CD14-positive monocyte (primary cell): ENCODE measurements at regions not wholly inside any gene's neighbourhood (a gene's known extent, or its start where the extent isn't known, plus 50 kb on each side); places are given as distances from the start of the nearest gene placed in this dataset.

ENCODE experiments used
- DNase-seq, 3 donors: peaks; one replicate each; pipeline ENCODE4 v3.0.0-alpha.2; 2011 to 2022
- H2AFZ ChIP-seq: 2 replicates; pipeline ENCODE4 v1.6.0; 2012; ENCODE audit warnings: mild to moderate bottlenecking, low read depth, low read length, inconsistent platforms; ENCODE audit not compliant: insufficient read depth, poor library complexity, severe bottlenecking
- H3K27ac ChIP-seq, 2 donors: 1 replicate in 1 of 2; 2 replicates in 1 of 2; pipeline ENCODE4 v1.5.1; 2012 to 2013; ENCODE audit warnings: low read length in 2 of 2, control low read depth in 1 of 2, inconsistent platforms in 1 of 2, low read depth in 1 of 2, mild to moderate bottlenecking in 1 of 2
- H3K27me3 ChIP-seq, 2 donors: one replicate each; pipeline versions ENCODE4 v1.6.0 to v1.6.1; 2011 to 2013; ENCODE audit warnings: low read length in 2 of 2; ENCODE audit not compliant: control insufficient read depth in 2 of 2, insufficient read depth in 2 of 2
- H3K36me3 ChIP-seq, 2 donors: replicated peaks in 1 of 2; 1 replicate in 1 of 2; 2 replicates in 1 of 2; pipeline versions ENCODE4 v1.5.1 to v1.6.1; 2012 to 2013; ENCODE audit warnings: low read length in 2 of 2, control low read depth in 1 of 2, inconsistent platforms in 1 of 2, mild to moderate bottlenecking in 1 of 2; ENCODE audit not compliant: insufficient read depth in 2 of 2, control insufficient read depth in 1 of 2
- H3K4me1 ChIP-seq, 2 donors: 1 replicate in 1 of 2; 2 replicates in 1 of 2; pipeline versions ENCODE4 v1.5.1 to v1.6.1; 2012 to 2013; ENCODE audit warnings: low read length in 2 of 2, control low read depth in 1 of 2, inconsistent platforms in 1 of 2, mild to moderate bottlenecking in 1 of 2, moderate library complexity in 1 of 2; ENCODE audit not compliant: insufficient read depth in 2 of 2, control insufficient read depth in 1 of 2
- H3K4me2 ChIP-seq: replicated peaks from 2 replicates; pipeline ENCODE3; 2012; ENCODE audit warnings: low read length, moderate library complexity, mild to moderate bottlenecking; ENCODE audit not compliant: poor library complexity, severe bottlenecking; ENCODE audit errors: extremely low read depth
- H3K4me3 ChIP-seq, 3 experiments: fragments of 200-600 bp in 1 of 3; sonication (generic) in 1 of 3; replicated peaks in 1 of 3; 1 replicate in 2 of 3; 2 replicates in 1 of 3; pipeline ENCODE4 v1.5.1; 2011 to 2013; ENCODE audit warnings: low read length in 3 of 3, mild to moderate bottlenecking in 3 of 3, control low read depth in 2 of 3, low read depth in 2 of 3, inconsistent platforms in 1 of 3, moderate library complexity in 1 of 3
- H3K79me2 ChIP-seq: 2 replicates; pipeline ENCODE4 v1.6.0; 2012; ENCODE audit warnings: mild to moderate bottlenecking, control low read depth, inconsistent platforms, low read length, moderate library complexity; ENCODE audit not compliant: insufficient read depth
- H3K9ac ChIP-seq: 2 replicates; pipeline ENCODE4 v1.6.0; 2017; ENCODE audit warnings: low read length, mild to moderate bottlenecking; ENCODE audit not compliant: insufficient read depth, poor library complexity, severe bottlenecking
- H3K9me3 ChIP-seq, 2 donors: replicated peaks in 1 of 2; 1 replicate in 1 of 2; 2 replicates in 1 of 2; pipeline versions ENCODE4 v1.5.1 to v1.6.1; 2012 to 2013; ENCODE audit warnings: low read length in 2 of 2, control low read depth in 1 of 2; ENCODE audit not compliant: control insufficient read depth in 1 of 2, insufficient read depth in 1 of 2
- H4K20me1 ChIP-seq: 2 replicates; pipeline ENCODE4 v1.6.0; 2012; ENCODE audit warnings: mild to moderate bottlenecking, low read length, control low read depth, moderate library complexity; ENCODE audit not compliant: insufficient read depth
- H3K27ac Mint-ChIP-seq, 7 donors: one replicate each; pipeline ENCODE4 v1.8.0; 2020; ENCODE audit warnings: mild to moderate bottlenecking in 7 of 7, mixed read lengths in 7 of 7, moderate library complexity in 6 of 7, inconsistent platforms in 2 of 7
- H3K27me3 Mint-ChIP-seq, 3 donors: one replicate each; pipeline ENCODE4 v1.8.0; 2021 to 2022; ENCODE audit warnings: low read depth in 3 of 3, mild to moderate bottlenecking in 3 of 3, mixed read lengths in 3 of 3, moderate library complexity in 3 of 3, inconsistent platforms in 1 of 3
- H3K36me3 Mint-ChIP-seq, 2 donors: one replicate each; pipeline ENCODE4 v1.8.0; 2020; ENCODE audit warnings: mixed read lengths in 2 of 2, inconsistent platforms in 1 of 2, mild to moderate bottlenecking in 1 of 2
- H3K4me1 Mint-ChIP-seq: one replicate; pipeline ENCODE4 v1.8.0; 2020; ENCODE audit warnings: mild to moderate bottlenecking, mixed read lengths
- H3K4me3 Mint-ChIP-seq, 2 donors: one replicate each; pipeline ENCODE4 v1.8.0; 2020; ENCODE audit warnings: mild to moderate bottlenecking in 2 of 2, mixed read lengths in 2 of 2, moderate library complexity in 1 of 2
- H3K9me3 Mint-ChIP-seq, 7 donors: one replicate each; pipeline ENCODE4 v1.8.0; 2020 to 2022; ENCODE audit warnings: mixed read lengths in 7 of 7, mild to moderate bottlenecking in 6 of 7, moderate library complexity in 6 of 7, inconsistent platforms in 2 of 7
- CTCF ChIP-seq: fragments of 200-600 bp; IDR thresholded peaks from one replicate; pipeline ENCODE4 v1.8.0; 2022; ENCODE audit warnings: antibody characterized with exemption, mild to moderate bottlenecking
- WGBS: methylation state at CpG from one replicate; pipeline ENCODE4 v1.1.5; 2013; ENCODE audit warnings: missing lambda C conversion rate; ENCODE audit not compliant: insufficient coverage; 5-methylcytosine and 5-hydroxymethylcytosine counted together
- intact Hi-C, 2 donors: fragments of 100-400 bp; cut with micrococcal nuclease; formaldehyde crosslinking; loops; one replicate each; pipeline versions ENCODE4 v1.15.0 to v1.15.1; 2023

- Histone ChIP-seq H3K79me2 (no peaks in the 10 kb centered on the region), H3K36me3 (no peaks in the 10 kb centered on the region), H3K27me3 (no peaks in the 10 kb centered on the region), H3K4me3 (no peak overlapping the region), H2AFZ (no peak overlapping the region), H3K4me2 (no peak overlapping the region), H4K20me1 (no peaks in the 10 kb centered on the region), H3K4me1 (no peaks in the 10 kb centered on the region), H3K27ac (no peak overlapping the region), H3K9ac (no peak overlapping the region), H3K9me3 (peaks cover 32 to 35% of the 10 kb centered on the region in 2 donors)
- WGBS, result no CpG with 5 or more reads among the region's 1 CpG
- Mint-ChIP-seq H3K4me1 (no peaks in the 10 kb centered on the region), H3K4me3 (no peak overlapping the region), H3K36me3 (no peaks in the 10 kb centered on the region), H3K27ac (no peak overlapping the region), H3K9me3 (peaks cover 0 to 21% (median 13%) of the 10 kb centered on the region in 7 donors), H3K27me3 (no peaks in the 10 kb centered on the region)
- intact Hi-C loops, result no loop called here
- DNase-seq, result no peak
- TF ChIP-seq CTCF, result no peak
Observed at GRCh38 chr15:46848704-46849103, 868.6 kb upstream of the SEMA6D start.

DNA sequence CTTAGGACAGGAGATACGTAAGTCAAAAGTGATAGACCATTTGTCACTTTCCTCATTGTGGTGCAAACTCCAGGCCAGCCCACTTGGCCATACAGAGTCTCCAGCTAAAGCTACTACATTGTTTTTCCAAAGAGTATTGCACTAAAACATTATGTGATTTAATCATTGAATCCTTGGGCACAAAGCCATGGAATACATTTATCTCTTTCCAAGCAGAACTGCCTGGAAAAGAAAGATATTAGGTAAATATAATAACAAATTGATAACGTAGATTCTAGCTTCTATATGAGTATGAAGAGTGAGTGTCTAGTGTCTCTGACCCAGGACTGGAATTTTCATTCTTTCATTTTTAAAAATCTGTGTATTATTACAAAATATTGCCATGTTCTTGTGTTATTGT lies 863.7 kb upstream of the SEMA6D start:
- intact Hi-C loops, result no loop called here
- H3K79me2 ChIP-seq, result no peaks in the 10 kb centered on the region
- no peak for TF ChIP-seq CTCF
- H3K27me3 Mint-ChIP-seq, result no peaks in the 10 kb centered on the region
- H3K4me2 ChIP-seq, result no peak overlapping the region
- no peak overlapping the region for H3K4me3 ChIP-seq
- H4K20me1 ChIP-seq, result no peaks in the 10 kb centered on the region
- WGBS, result 86% methylated on average over 1 of the region's 2 CpGs
- no peaks in the 10 kb centered on the region for H3K27me3 ChIP-seq
- no peak overlapping the region for H3K27ac Mint-ChIP-seq
- no peak overlapping the region for H3K27ac ChIP-seq
- no peak for DNase-seq
- no peak overlapping the region for H3K9ac ChIP-seq
- no peaks in the 10 kb centered on the region for H3K4me1 ChIP-seq
- H3K4me3 Mint-ChIP-seq, result no peak overlapping the region
- H3K4me1 Mint-ChIP-seq, result no peaks in the 10 kb centered on the region
- no peaks in the 10 kb centered on the region for H3K36me3 ChIP-seq
- no peaks in the 10 kb centered on the region for H3K36me3 Mint-ChIP-seq
- peaks cover 0 to 11% (median 4%) of the 10 kb centered on the region in 7 donors for H3K9me3 Mint-ChIP-seq
- no peak overlapping the region for H2AFZ ChIP-seq
- H3K9me3 ChIP-seq, result peaks cover 14 to 16% of the 10 kb centered on the region in 2 donors
